ENCODE measurements at regions not wholly inside any gene's neighbourhood (a gene's known extent, or its start where the extent isn't known, plus 50 kb on each side); places are given as distances from the start of the nearest gene placed in this dataset.

GRCh38 chr4:26252349-26253025, 68.3 kb upstream of the RBPJ start:
- TF ChIP-seq CTCF (IDR thresholded peaks at IDR 0.05; ENCODE audit: low read length) (no peak), EZH2 (IDR thresholded peaks at IDR 0.05; ENCODE audit: borderline replicate concordance, low read length) (no peak)

All from OCI-LY1 (cell line).